Suprapubic skin (tissue), 4 donors: ENCODE measurements at regions not wholly inside any gene's neighbourhood (a gene's known extent, or its start where the extent isn't known, plus 50 kb on each side); places are given as distances from the start of the nearest gene placed in this dataset.

Experiments used
- DNase-seq, 2 donors: peaks; one replicate each; pipeline ENCODE4 v3.0.0-alpha.2; 2019; ENCODE audit warnings: low spot score in 2 of 2
- H3K27ac ChIP-seq: fragments of 200-600 bp; sonication (generic); one replicate; pipeline ENCODE4 v1.5.1; 2019
- H3K27me3 ChIP-seq: fragments of 200-600 bp; sonication (generic); one replicate; pipeline ENCODE4 v1.5.1; 2019
- H3K36me3 ChIP-seq: fragments of 200-600 bp; sonication (generic); one replicate; pipeline ENCODE4 v1.5.1; 2019
- H3K4me1 ChIP-seq: fragments of 200-600 bp; sonication (generic); one replicate; pipeline ENCODE4 v1.5.1; 2019
- H3K4me3 ChIP-seq: fragments of 200-600 bp; sonication (generic); one replicate; pipeline ENCODE4 v1.5.1; 2019; ENCODE audit warnings: mild to moderate bottlenecking
- H3K9me3 ChIP-seq: fragments of 200-600 bp; sonication (generic); one replicate; pipeline ENCODE4 v1.5.1; 2019
- EP300 ChIP-seq: sonication (generic); formaldehyde crosslinking; IDR thresholded peaks from one replicate; pipeline ENCODE4 v1.6.1; 2017; ENCODE audit warnings: antibody characterized with exemption
- POLR2A ChIP-seq, 2 donors: fragments of 450-650 bp; IDR thresholded peaks; one replicate each; pipeline ENCODE4 v1.6.1; 2017; ENCODE audit warnings: antibody characterized with exemption in 2 of 2, mild to moderate bottlenecking in 2 of 2, moderate library complexity in 2 of 2
- POLR2AphosphoS5 ChIP-seq, 3 donors: sonication (generic); formaldehyde crosslinking; IDR thresholded peaks; one replicate each; pipeline ENCODE4 v1.6.1; 2017; ENCODE audit warnings: antibody characterized with exemption in 3 of 3
- whole genome bisulfite sequencing: methylation state at CpG from one replicate; pipeline ENCODE4 v1.1.5; 2018; 5-methylcytosine and 5-hydroxymethylcytosine counted together
- TF ChIP-seq, protein P1 (sequence below), 2 donors: fragments of 200-600 bp in 1 of 2; fragments of 450-650 bp in 1 of 2; sonication (generic) in 1 of 2; IDR thresholded peaks; one replicate each; pipeline ENCODE4 v1.5.1; 2016 to 2019; ENCODE audit warnings: antibody characterized with exemption in 2 of 2, mild to moderate bottlenecking in 1 of 2, moderate library complexity in 1 of 2

DNA sequence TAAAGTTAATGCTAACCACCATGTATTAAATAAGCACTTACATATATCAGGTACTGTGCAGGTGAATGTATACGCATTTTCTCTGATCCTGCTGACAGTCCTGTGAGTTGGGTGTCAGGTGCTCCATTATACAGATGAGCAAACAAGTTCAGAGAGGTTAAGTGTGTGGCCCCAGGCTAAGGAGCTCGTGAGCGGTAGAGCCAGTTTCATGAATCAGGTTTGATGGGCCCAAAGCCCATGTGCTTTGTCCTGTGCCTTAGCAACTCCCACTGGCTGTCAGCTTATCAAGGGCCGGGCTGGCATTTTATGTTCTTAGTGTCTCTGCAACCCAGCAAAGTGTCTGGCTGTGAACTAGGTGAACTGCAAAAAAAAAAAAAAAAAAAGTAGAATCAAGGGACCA, 701.2 kb upstream of the TBX3 start:
- no peaks in the 10 kb centered on the region for H3K9me3 ChIP-seq
- H3K27ac ChIP-seq, result no peak overlapping the region
- no peak overlapping the region for H3K4me3 ChIP-seq
- DNase-seq, result no peak
- H3K4me1 ChIP-seq, result peaks cover 4% of the 10 kb centered on the region
- H3K36me3 ChIP-seq, result no peaks in the 10 kb centered on the region
- TF ChIP-seq EP300, result no peak
- TF ChIP-seq POLR2AphosphoS5 (IDR thresholded peaks at IDR 0.05), result peak in 1 of 3 donors; percentile 43
- TF ChIP-seq POLR2A (IDR thresholded peaks at IDR 0.05), result no peak
- TF ChIP-seq, protein P1, sequence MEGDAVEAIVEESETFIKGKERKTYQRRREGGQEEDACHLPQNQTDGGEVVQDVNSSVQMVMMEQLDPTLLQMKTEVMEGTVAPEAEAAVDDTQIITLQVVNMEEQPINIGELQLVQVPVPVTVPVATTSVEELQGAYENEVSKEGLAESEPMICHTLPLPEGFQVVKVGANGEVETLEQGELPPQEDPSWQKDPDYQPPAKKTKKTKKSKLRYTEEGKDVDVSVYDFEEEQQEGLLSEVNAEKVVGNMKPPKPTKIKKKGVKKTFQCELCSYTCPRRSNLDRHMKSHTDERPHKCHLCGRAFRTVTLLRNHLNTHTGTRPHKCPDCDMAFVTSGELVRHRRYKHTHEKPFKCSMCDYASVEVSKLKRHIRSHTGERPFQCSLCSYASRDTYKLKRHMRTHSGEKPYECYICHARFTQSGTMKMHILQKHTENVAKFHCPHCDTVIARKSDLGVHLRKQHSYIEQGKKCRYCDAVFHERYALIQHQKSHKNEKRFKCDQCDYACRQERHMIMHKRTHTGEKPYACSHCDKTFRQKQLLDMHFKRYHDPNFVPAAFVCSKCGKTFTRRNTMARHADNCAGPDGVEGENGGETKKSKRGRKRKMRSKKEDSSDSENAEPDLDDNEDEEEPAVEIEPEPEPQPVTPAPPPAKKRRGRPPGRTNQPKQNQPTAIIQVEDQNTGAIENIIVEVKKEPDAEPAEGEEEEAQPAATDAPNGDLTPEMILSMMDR (IDR thresholded peaks at IDR 0.05), result no peak
- 44% methylated on average over 4 of the region's 4 CpGs for WGBS
- H3K27me3 ChIP-seq, result no peaks in the 10 kb centered on the region

DNA sequence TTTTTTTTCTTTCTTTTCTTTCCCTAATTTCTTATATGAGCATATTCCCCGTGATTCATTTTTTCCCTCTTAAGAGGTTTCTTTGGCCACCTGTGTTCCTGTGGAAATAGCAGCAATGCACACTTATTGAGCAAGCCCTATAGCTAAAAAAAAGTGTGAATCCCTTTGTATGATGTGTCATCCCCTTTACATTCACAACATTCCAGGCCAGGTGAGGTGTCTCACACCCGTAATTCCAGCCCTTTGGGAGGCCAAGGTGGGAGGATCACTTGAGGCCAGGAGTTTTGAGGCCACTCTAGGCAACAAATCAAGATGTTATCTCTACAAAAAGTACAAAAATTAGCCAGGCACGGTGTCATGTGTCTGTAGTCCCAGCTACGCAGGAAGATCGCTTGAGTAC, 700.4 kb upstream of the TBX3 start:
- WGBS, result 83% methylated on average over 5 of the region's 5 CpGs
- TF ChIP-seq, protein P1 (IDR thresholded peaks at IDR 0.05), result no peak
- TF ChIP-seq POLR2AphosphoS5 (IDR thresholded peaks at IDR 0.05), result no peak
- TF ChIP-seq EP300, result no peak
- no peak for TF ChIP-seq POLR2A (IDR thresholded peaks at IDR 0.05)
- H3K9me3 ChIP-seq, result no peaks in the 10 kb centered on the region
- no peaks in the 10 kb centered on the region for H3K27me3 ChIP-seq
- peaks cover 4% of the 10 kb centered on the region for H3K4me1 ChIP-seq
- H3K27ac ChIP-seq, result peak overlapping the region; percentile 18
- no peaks in the 10 kb centered on the region for H3K36me3 ChIP-seq
- DNase-seq, result no peak
- H3K4me3 ChIP-seq, result no peak overlapping the region

DNA sequence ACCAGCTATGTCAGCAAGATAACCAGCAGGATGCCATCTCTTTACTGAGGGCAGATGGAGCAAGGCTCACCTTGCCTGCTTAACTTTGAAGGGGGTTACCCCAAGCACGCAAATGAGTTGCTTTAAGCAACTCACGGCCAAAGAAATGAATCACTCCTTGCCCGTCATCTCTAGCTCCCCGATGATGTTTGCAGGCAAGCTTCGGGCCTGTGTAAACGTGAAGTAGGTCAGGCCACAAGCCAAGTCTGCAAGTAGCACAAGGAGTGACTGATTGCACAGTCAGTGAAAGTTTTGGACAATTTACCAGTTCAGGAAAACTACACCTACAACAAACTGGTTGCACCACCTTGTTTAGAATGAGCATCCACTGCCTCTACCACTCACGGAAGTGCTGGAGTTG, 699.7 kb upstream of the TBX3 start:
- Histone ChIP-seq H3K27ac (peak overlapping the region; percentile 30), H3K36me3 (no peaks in the 10 kb centered on the region), H3K27me3 (no peaks in the 10 kb centered on the region), H3K4me1 (peaks cover 4% of the 10 kb centered on the region), H3K4me3 (no peak overlapping the region), H3K9me3 (no peaks in the 10 kb centered on the region)
- WGBS, result 52% methylated on average over 7 of the region's 7 CpGs
- DNase-seq, result peak in 1 of 2 donors; percentile 71
- peak in 2 of 3 donors; percentile 22 to 66 for TF ChIP-seq POLR2AphosphoS5 (IDR thresholded peaks at IDR 0.05)
- TF ChIP-seq POLR2A (IDR thresholded peaks at IDR 0.05), result no peak

DNA sequence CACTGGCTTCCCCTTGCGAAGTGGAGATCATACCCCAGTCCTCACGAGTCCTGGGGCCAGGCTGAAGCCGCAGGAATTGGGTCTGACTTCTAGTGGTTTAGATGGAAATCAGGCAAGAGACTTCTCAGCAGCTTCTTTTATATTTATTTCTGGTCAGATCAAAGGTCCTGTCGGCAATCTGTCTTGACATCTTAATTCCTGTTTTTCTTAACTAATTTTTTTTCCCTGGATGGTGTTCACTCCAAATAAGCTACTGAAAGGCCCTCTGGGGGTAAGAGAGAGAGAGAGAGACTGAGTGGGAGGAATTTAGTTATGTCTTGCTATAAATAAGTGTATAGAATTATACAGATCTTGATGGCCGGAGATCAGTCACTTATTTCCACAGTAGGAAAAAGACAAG, 698.7 kb upstream of the TBX3 start:
- H3K4me1 ChIP-seq, result peaks cover 4% of the 10 kb centered on the region
- H3K27ac ChIP-seq, result no peak overlapping the region
- no peaks in the 10 kb centered on the region for H3K36me3 ChIP-seq
- H3K9me3 ChIP-seq, result no peaks in the 10 kb centered on the region
- TF ChIP-seq, protein P1 (IDR thresholded peaks at IDR 0.05), result no peak
- TF ChIP-seq POLR2AphosphoS5 (IDR thresholded peaks at IDR 0.05) (no peak), POLR2A (IDR thresholded peaks at IDR 0.05) (no peak), EP300 (no peak)
- no peak overlapping the region for H3K4me3 ChIP-seq
- no peak for DNase-seq
- H3K27me3 ChIP-seq, result no peaks in the 10 kb centered on the region
- 80% methylated on average over 5 of the region's 5 CpGs for WGBS

DNA sequence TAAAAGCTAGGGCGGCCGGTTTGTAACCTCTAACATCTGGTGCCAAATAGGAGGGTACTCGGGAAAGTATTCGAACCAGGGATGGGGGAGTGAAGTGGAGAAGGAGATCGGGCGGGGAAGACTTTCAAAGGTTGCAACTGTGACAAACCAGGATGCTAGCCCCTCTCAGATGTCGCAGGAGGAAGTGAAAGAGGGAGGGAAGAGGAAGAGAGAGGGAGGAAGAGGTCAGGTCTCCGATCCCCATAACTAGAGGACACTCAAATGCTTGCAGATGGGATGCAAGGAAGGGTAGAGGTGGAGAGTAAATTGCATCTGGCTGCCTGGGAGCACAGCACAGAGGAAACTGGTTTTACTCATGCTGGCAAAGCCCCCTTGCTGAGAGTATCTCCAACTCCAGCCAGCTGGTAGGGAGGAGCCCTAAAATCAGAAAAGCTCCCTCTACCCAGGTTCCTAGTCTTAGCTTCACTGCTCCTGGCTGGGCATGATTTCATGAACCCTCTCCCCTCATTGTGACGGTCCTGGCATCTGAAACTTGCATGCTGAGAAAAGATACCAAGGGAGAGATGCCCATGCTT, 696.7 kb upstream of the TBX3 start:
- H3K36me3 ChIP-seq, result no peaks in the 10 kb centered on the region
- TF ChIP-seq POLR2AphosphoS5 (IDR thresholded peaks at IDR 0.05) (no peak), EP300 (no peak), POLR2A (IDR thresholded peaks at IDR 0.05) (no peak)
- TF ChIP-seq, protein P1 (IDR thresholded peaks at IDR 0.05), result no peak
- no peak overlapping the region for H3K4me3 ChIP-seq
- DNase-seq, result no peak
- no peaks in the 10 kb centered on the region for H3K27me3 ChIP-seq
- H3K27ac ChIP-seq, result no peak overlapping the region
- 86% methylated on average over 9 of the region's 9 CpGs for WGBS
- no peaks in the 10 kb centered on the region for H3K9me3 ChIP-seq
- H3K4me1 ChIP-seq, result peaks cover 6% of the 10 kb centered on the region

DNA sequence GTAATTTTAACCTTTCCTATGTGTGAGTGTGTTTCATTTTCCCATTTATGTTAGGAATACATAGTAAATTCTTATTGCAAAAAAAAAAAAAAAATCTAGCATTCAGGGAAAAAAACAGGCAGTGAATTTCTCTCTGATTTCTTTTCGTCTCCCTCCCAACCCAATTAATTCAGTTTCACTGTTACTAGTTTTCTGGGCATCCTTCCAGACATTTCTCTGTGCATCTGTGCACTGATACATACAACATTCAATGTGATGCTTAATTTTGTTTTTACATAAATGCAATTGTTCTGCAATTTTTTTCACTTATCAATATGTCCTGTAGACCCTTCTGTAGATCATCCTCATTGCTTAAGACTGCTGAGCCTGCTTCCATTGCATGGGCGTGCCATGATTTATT, 694.3 kb upstream of the TBX3 start:
- Histone ChIP-seq H3K27me3 (no peaks in the 10 kb centered on the region), H3K4me1 (peaks cover 6% of the 10 kb centered on the region), H3K9me3 (no peaks in the 10 kb centered on the region), H3K4me3 (no peak overlapping the region), H3K27ac (no peak overlapping the region), H3K36me3 (no peaks in the 10 kb centered on the region)
- 56% methylated on average over 2 of the region's 2 CpGs for WGBS
- TF ChIP-seq POLR2A (IDR thresholded peaks at IDR 0.05) (no peak), EP300 (no peak), POLR2AphosphoS5 (IDR thresholded peaks at IDR 0.05) (no peak)
- TF ChIP-seq, protein P1 (IDR thresholded peaks at IDR 0.05), result no peak
- DNase-seq, result no peak
